K562 (cell line): ENCODE measurements at regions not wholly inside any gene's neighbourhood (a gene's known extent, or its start where the extent isn't known, plus 50 kb on each side); places are given as distances from the start of the nearest gene placed in this dataset.

ENCODE experiments used
- ATAC-seq: fragments of 200-7000 bp; cut with Tn5 transposase; 3 replicates; pipeline ENCODE4 v1.9.1; 2020; ENCODE audit warnings: moderate library complexity
- BruUV-seq: library from RNA; stranded (reverse); fragments of 400-500 nt; replicated peaks from 2 replicates; lab custom pipeline; 2021; lab: Mats Ljungman, UMichigan
- CTCF ChIA-PET: fragments of 300-600 bp; formaldehyde crosslinking; extraction: SDS; loops from one replicate; lab custom pipeline; 2021; ENCODE audit warnings: low intra/inter-chr PET ratio; lab: Yijun Ruan, JAX
- POLR2A ChIA-PET: fragments of 300-600, 350-650 bp; sonication (Branson Sonifier 250); formaldehyde crosslinking; extraction: SDS; loops from one replicate; lab custom pipeline; 2021; ENCODE audit warnings: antibody characterized with exemption, inconsistent platforms; lab: Yijun Ruan, JAX
- DNase-seq, 4 experiments: peaks; one replicate each; pipeline versions ENCODE4 v3.0.0 to v3.0.0-alpha.2; 2011 to 2018; ENCODE audit warnings: low spot score in 3 of 4, mixed read lengths in 3 of 4; ENCODE audit errors: extremely low read depth in 1 of 4
- FAIRE-seq: peaks from 2 replicates; lab custom pipeline; 2011; peaks lifted over from hg19 to GRCh38; lab: Jason Lieb, UNC
- H2AFZ ChIP-seq: 2 replicates; pipeline ENCODE4 v1.6.0; 2011; ENCODE audit warnings: low read depth, low read length, control low read depth, inconsistent platforms
- H3K27ac ChIP-seq: fragments of 200-600 bp; 3 replicates; pipeline ENCODE4 v1.8.0; 2011; ENCODE audit warnings: low read depth, mild to moderate bottlenecking, control low read depth, inconsistent platforms, low read length, moderate library complexity, mixed read lengths; ENCODE audit errors: extremely low read depth
- H3K27me3 ChIP-seq, 2 experiments: fragments of 300-600 bp in 1 of 2; 2 replicates in 1 of 2; 3 replicates in 1 of 2; pipeline versions ENCODE4 v1.6.0 to v1.8.0; 2011; ENCODE audit warnings: inconsistent platforms in 2 of 2, low read length in 2 of 2, mild to moderate bottlenecking in 1 of 2, mixed read lengths in 1 of 2, moderate library complexity in 1 of 2; ENCODE audit not compliant: control insufficient read depth in 2 of 2, insufficient read depth in 2 of 2
- H3K36me3 ChIP-seq: fragments of 300-600 bp; 3 replicates; pipeline ENCODE4 v1.8.0; 2011; ENCODE audit warnings: mild to moderate bottlenecking, low read length, inconsistent platforms; ENCODE audit not compliant: control insufficient read depth, insufficient read depth
- H3K4me1 ChIP-seq, 2 experiments: fragments of 200-600 bp in 1 of 2; replicated peaks in 1 of 2; 2 replicates in 1 of 2; 3 replicates in 1 of 2; pipeline versions ENCODE4 v1.5.1 to v1.8.0; 2011; ENCODE audit warnings: inconsistent platforms in 2 of 2, low read length in 2 of 2, mild to moderate bottlenecking in 1 of 2, mixed read lengths in 1 of 2, moderate library complexity in 1 of 2; ENCODE audit not compliant: control insufficient read depth in 2 of 2, insufficient read depth in 2 of 2
- H3K4me2 ChIP-seq: 2 replicates; pipeline ENCODE4 v1.6.1; 2011; ENCODE audit warnings: low read length, control low read depth, inconsistent platforms, mixed read lengths; ENCODE audit not compliant: insufficient read depth
- H3K4me3 ChIP-seq: fragments of 200-600 bp; sonication (generic), shearing (Covaris generic); 2 replicates; pipeline ENCODE4 v1.5.1; 2016; ENCODE audit warnings: control low read depth, inconsistent platforms
- H3K79me2 ChIP-seq: fragments of 200-600 bp; 3 replicates; pipeline ENCODE4 v1.8.0; 2011; ENCODE audit warnings: low read length, inconsistent platforms; ENCODE audit not compliant: control insufficient read depth, insufficient read depth
- H3K9ac ChIP-seq, 2 experiments: 2 replicates each; pipeline versions ENCODE4 v1.6.0 to v1.6.1; 2011; ENCODE audit warnings: low read depth in 2 of 2, low read length in 2 of 2, control low read depth in 1 of 2, inconsistent platforms in 1 of 2, mild to moderate bottlenecking in 1 of 2, mixed read lengths in 1 of 2; ENCODE audit not compliant: insufficient read depth in 1 of 2
- H3K9me1 ChIP-seq: one replicate; pipeline ENCODE4 v1.6.0; 2011; ENCODE audit warnings: inconsistent platforms, mild to moderate bottlenecking, low read length, moderate library complexity; ENCODE audit not compliant: control insufficient read depth, insufficient read depth
- H3K9me3 ChIP-seq: replicated peaks from 2 replicates; pipeline ENCODE4 v1.5.1; 2011; ENCODE audit warnings: low read depth, low read length, inconsistent platforms; ENCODE audit not compliant: control insufficient read depth, insufficient read depth
- H4K20me1 ChIP-seq: replicated peaks from 2 replicates; pipeline ENCODE4 v1.6.1; 2011; ENCODE audit warnings: low read length, inconsistent platforms, mixed read lengths; ENCODE audit not compliant: control insufficient read depth, insufficient read depth
- FOS ChIP-seq: IDR thresholded peaks from 3 replicates; pipeline ENCODE4 v1.6.1; 2011; ENCODE audit not compliant: insufficient read length; ENCODE audit errors: extremely low read depth
- L3MBTL2 ChIP-seq: fragments of 450-650 bp; IDR thresholded peaks from 2 replicates; pipeline ENCODE4 v1.6.1; 2016; ENCODE audit warnings: mild to moderate bottlenecking, moderate library complexity
- LARP7 ChIP-seq: fragments of 450-650 bp; IDR thresholded peaks from 2 replicates; pipeline ENCODE4 v1.6.1; 2016
- POLR2AphosphoS2 ChIP-seq: IDR thresholded peaks from 2 replicates; pipeline ENCODE4 v1.6.1; 2012; ENCODE audit warnings: low read length, improper control_type of control experiment
- PYGO2 ChIP-seq: fragments of 450-650 bp; IDR thresholded peaks from 2 replicates; pipeline ENCODE4 v1.6.1; 2016; ENCODE audit warnings: mild to moderate bottlenecking, missing genetic modification characterization, moderate library complexity, missing compliant biosample characterization
- SLC30A9 ChIP-seq: fragments of 250-450 bp; sonication (Bioruptor Pico); IDR thresholded peaks from 2 replicates; pipeline ENCODE4 v1.8.0; 2022; ENCODE audit warnings: mild to moderate bottlenecking, moderate library complexity
- ZKSCAN1 ChIP-seq: fragments of 150-350 bp; IDR thresholded peaks from 2 replicates; pipeline ENCODE4 v1.6.1; 2016; ENCODE audit warnings: low read depth, low read length
- WGBS: fragments of 100-300 bp; shearing (Covaris generic); methylation state at CpG from one replicate; pipeline ENCODE4 v1.1.6; 2016; ENCODE audit warnings: low coverage, mixed read lengths; ENCODE audit not compliant: insufficient coverage; ENCODE audit errors: missing lambda C conversion rate; 5-methylcytosine and 5-hydroxymethylcytosine counted together
- in situ Hi-C: fragments of 300-500 bp; cut with MboI; formaldehyde crosslinking; loops from 4 replicates; pipeline ENCODE4 v1.15.0; 2018; ENCODE audit warnings: inconsistent platforms, mixed read lengths
- intact Hi-C: fragments of 100-400 bp; cut with micrococcal nuclease; formaldehyde crosslinking; loops from 2 replicates; pipeline ENCODE4 v1.14.2; 2022
- TF ChIP-seq, protein P1 (sequence below): fragments of 450-650 bp; IDR thresholded peaks from 2 replicates; pipeline ENCODE4 v1.6.1; 2016; ENCODE audit warnings: mild to moderate bottlenecking
- TF ChIP-seq, protein P2 (sequence below): sonication (generic); formaldehyde crosslinking; IDR thresholded peaks from 2 replicates; pipeline ENCODE4 v1.9.0; 2022; ENCODE audit warnings: mild to moderate bottlenecking, missing genetic modification reagents

DNA sequence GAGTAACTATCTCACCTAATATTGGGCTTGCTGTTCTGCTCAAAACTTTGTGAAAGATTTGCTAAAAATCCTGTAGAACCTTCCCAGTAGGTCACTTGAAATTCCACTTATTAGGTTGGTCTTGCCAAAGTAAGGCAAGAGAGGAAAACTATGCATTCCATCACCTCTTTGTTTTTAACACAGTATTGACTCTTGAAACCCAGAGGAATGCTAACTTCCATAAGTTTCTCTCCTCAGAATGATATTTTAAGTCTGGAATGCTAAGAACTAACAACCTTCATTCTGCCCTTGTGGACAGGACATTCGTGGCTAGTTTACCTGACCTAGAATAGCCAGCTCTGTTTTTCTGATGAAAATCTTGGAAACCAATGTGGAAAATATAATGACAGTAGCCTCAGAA is 154.5 kb downstream of the TMCO5A start:
- no peak overlapping the region for H2AFZ ChIP-seq
- CTCF ChIA-PET = no interaction called here
- POLR2A ChIA-PET = no interaction called here
- no peak overlapping the region for H3K4me3 ChIP-seq
- no peaks in the 10 kb centered on the region for H4K20me1 ChIP-seq
- H3K27me3 ChIP-seq = no peaks in the 10 kb centered on the region
- WGBS = 5% methylated on average over 1 of the region's 1 CpG
- no peaks in the 10 kb centered on the region for H3K9me1 ChIP-seq
- no peaks in the 10 kb centered on the region for H3K9me3 ChIP-seq
- intact Hi-C loops (no loop called here), in situ Hi-C loops (no loop called here)
- FAIRE-seq = no peak
- H3K27ac ChIP-seq = no peak overlapping the region
- H3K79me2 ChIP-seq = no peaks in the 10 kb centered on the region
- no peak overlapping the region for H3K4me2 ChIP-seq
- no TSS peak for BruUV-seq
- no peak for TF ChIP-seq ZKSCAN1
- TF ChIP-seq, protein P1, sequence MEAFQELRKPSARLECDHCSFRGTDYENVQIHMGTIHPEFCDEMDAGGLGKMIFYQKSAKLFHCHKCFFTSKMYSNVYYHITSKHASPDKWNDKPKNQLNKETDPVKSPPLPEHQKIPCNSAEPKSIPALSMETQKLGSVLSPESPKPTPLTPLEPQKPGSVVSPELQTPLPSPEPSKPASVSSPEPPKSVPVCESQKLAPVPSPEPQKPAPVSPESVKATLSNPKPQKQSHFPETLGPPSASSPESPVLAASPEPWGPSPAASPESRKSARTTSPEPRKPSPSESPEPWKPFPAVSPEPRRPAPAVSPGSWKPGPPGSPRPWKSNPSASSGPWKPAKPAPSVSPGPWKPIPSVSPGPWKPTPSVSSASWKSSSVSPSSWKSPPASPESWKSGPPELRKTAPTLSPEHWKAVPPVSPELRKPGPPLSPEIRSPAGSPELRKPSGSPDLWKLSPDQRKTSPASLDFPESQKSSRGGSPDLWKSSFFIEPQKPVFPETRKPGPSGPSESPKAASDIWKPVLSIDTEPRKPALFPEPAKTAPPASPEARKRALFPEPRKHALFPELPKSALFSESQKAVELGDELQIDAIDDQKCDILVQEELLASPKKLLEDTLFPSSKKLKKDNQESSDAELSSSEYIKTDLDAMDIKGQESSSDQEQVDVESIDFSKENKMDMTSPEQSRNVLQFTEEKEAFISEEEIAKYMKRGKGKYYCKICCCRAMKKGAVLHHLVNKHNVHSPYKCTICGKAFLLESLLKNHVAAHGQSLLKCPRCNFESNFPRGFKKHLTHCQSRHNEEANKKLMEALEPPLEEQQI = no peak
- TF ChIP-seq POLR2AphosphoS2 = no peak
- TF ChIP-seq, protein P2, sequence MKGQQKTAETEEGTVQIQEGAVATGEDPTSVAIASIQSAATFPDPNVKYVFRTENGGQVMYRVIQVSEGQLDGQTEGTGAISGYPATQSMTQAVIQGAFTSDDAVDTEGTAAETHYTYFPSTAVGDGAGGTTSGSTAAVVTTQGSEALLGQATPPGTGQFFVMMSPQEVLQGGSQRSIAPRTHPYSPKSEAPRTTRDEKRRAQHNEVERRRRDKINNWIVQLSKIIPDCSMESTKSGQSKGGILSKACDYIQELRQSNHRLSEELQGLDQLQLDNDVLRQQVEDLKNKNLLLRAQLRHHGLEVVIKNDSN = no peak
- TF ChIP-seq PYGO2 = no peak
- no peak for TF ChIP-seq SLC30A9 (CRISPR knock-in tag)
- TF ChIP-seq FOS = no peak
- no peak for TF ChIP-seq L3MBTL2
- no peak for TF ChIP-seq LARP7
- H3K9ac ChIP-seq = no peak overlapping the region
- no peak for DNase-seq
- H3K4me1 ChIP-seq = no peaks in the 10 kb centered on the region
- H3K36me3 ChIP-seq = no peaks in the 10 kb centered on the region
- ATAC-seq = no peak
